ENCODE measurements at regions not wholly inside any gene's neighbourhood (a gene's known extent, or its start where the extent isn't known, plus 50 kb on each side); places are given as distances from the start of the nearest gene placed in this dataset.

GRCh38 chr16:66306366-66307150 lies 59.9 kb upstream of the CDH5 start:
- no peak overlapping the region for H3K27ac ChIP-seq
- no peak overlapping the region for H2AFZ ChIP-seq (ENCODE audit: low read depth)
- no peaks in the 10 kb centered on the region for H4K20me1 ChIP-seq (ENCODE audit: insufficient read depth)
- no peaks in the 10 kb centered on the region for H3K79me2 ChIP-seq (ENCODE audit: insufficient read depth, low read depth)
- H3K9ac ChIP-seq: no peak overlapping the region
- no peaks in the 10 kb centered on the region for H3K36me3 ChIP-seq (ENCODE audit: insufficient read depth)
- no peak for TF ChIP-seq CTCF (conservative IDR thresholded peaks at IDR 0.05; ENCODE audit: low read depth, low read length)
- H3K4me3 ChIP-seq (IDR thresholded peaks at IDR 0.05; ENCODE audit: insufficient read depth, low read depth, low read length): no peak overlapping the region
- no peaks in the 10 kb centered on the region for H3K4me1 ChIP-seq (ENCODE audit: low read depth, poor library complexity, severe bottlenecking)
- no peaks in the 10 kb centered on the region for H3K27me3 ChIP-seq (ENCODE audit: insufficient read depth, low read depth)
- no peak overlapping the region for H3K4me2 ChIP-seq

GRCh38 chr16:66304961-66305360 lies 61.5 kb upstream of the CDH5 start:
- Histone ChIP-seq H3K4me1 (ENCODE audit: low read depth, poor library complexity, severe bottlenecking) (no peaks in the 10 kb centered on the region), H3K36me3 (ENCODE audit: insufficient read depth) (no peaks in the 10 kb centered on the region), H3K9ac (no peak overlapping the region), H3K4me2 (no peak overlapping the region), H3K79me2 (ENCODE audit: insufficient read depth, low read depth) (no peaks in the 10 kb centered on the region), H3K27ac (no peak overlapping the region), H2AFZ (ENCODE audit: low read depth) (no peak overlapping the region), H3K27me3 (ENCODE audit: insufficient read depth, low read depth) (no peaks in the 10 kb centered on the region), H4K20me1 (ENCODE audit: insufficient read depth) (no peaks in the 10 kb centered on the region), H3K4me3 (IDR thresholded peaks at IDR 0.05; ENCODE audit: insufficient read depth, low read depth, low read length) (no peak overlapping the region)
- TF ChIP-seq CTCF (conservative IDR thresholded peaks at IDR 0.05; ENCODE audit: low read depth, low read length): no peak

GRCh38 chr16:66304151-66304550 lies 62.3 kb upstream of the CDH5 start:
- no peaks in the 10 kb centered on the region for H3K4me1 ChIP-seq (ENCODE audit: low read depth, poor library complexity, severe bottlenecking)
- no peak for TF ChIP-seq CTCF (conservative IDR thresholded peaks at IDR 0.05; ENCODE audit: low read depth, low read length)
- H3K27me3 ChIP-seq (ENCODE audit: insufficient read depth, low read depth): no peaks in the 10 kb centered on the region
- H3K79me2 ChIP-seq (ENCODE audit: insufficient read depth, low read depth): no peaks in the 10 kb centered on the region
- no peak overlapping the region for H3K4me3 ChIP-seq (IDR thresholded peaks at IDR 0.05; ENCODE audit: insufficient read depth, low read depth, low read length)
- H2AFZ ChIP-seq (ENCODE audit: low read depth): no peak overlapping the region
- H4K20me1 ChIP-seq (ENCODE audit: insufficient read depth): no peaks in the 10 kb centered on the region
- H3K27ac ChIP-seq: no peak overlapping the region
- H3K4me2 ChIP-seq: no peak overlapping the region
- H3K36me3 ChIP-seq (ENCODE audit: insufficient read depth): no peaks in the 10 kb centered on the region
- H3K9ac ChIP-seq: no peak overlapping the region

- Histone ChIP-seq H4K20me1 (ENCODE audit: insufficient read depth) (no peaks in the 10 kb centered on the region), H3K4me1 (ENCODE audit: low read depth, poor library complexity, severe bottlenecking) (no peaks in the 10 kb centered on the region), H2AFZ (ENCODE audit: low read depth) (no peak overlapping the region), H3K27ac (no peak overlapping the region), H3K36me3 (ENCODE audit: insufficient read depth) (no peaks in the 10 kb centered on the region), H3K4me2 (no peak overlapping the region), H3K27me3 (ENCODE audit: insufficient read depth, low read depth) (no peaks in the 10 kb centered on the region), H3K9ac (no peak overlapping the region), H3K79me2 (ENCODE audit: insufficient read depth, low read depth) (no peaks in the 10 kb centered on the region), H3K4me3 (IDR thresholded peaks at IDR 0.05; ENCODE audit: insufficient read depth, low read depth, low read length) (no peak overlapping the region)
- no peak for TF ChIP-seq CTCF (conservative IDR thresholded peaks at IDR 0.05; ENCODE audit: low read depth, low read length)
Observed at GRCh38 chr16:66300501-66300900, 66.0 kb upstream of the CDH5 start.
